ENCODE measurements at regions not wholly inside any gene's neighbourhood (a gene's known extent, or its start where the extent isn't known, plus 50 kb on each side); places are given as distances from the start of the nearest gene placed in this dataset.

DNA sequence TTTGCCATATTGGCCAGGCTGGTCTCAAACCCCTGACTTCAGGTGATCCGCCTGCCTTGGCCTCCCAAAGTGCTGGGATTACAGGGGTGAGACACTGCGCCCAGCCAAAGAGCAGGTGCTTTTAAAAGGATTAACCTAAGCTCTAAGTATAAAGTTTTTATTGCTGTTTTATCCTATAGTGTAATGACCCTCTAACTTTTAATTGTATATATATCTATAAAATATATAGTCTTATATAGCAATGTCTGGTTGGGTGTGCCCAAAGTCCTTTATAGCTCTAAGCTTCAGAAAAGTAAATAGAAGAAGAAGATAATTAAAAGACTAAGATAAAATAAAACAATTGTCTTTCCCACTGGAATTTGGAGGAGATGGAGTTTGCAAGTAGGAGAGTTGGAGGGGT lies 73.8 kb upstream of the ATP5PO start:
- TF ChIP-seq, protein P1, sequence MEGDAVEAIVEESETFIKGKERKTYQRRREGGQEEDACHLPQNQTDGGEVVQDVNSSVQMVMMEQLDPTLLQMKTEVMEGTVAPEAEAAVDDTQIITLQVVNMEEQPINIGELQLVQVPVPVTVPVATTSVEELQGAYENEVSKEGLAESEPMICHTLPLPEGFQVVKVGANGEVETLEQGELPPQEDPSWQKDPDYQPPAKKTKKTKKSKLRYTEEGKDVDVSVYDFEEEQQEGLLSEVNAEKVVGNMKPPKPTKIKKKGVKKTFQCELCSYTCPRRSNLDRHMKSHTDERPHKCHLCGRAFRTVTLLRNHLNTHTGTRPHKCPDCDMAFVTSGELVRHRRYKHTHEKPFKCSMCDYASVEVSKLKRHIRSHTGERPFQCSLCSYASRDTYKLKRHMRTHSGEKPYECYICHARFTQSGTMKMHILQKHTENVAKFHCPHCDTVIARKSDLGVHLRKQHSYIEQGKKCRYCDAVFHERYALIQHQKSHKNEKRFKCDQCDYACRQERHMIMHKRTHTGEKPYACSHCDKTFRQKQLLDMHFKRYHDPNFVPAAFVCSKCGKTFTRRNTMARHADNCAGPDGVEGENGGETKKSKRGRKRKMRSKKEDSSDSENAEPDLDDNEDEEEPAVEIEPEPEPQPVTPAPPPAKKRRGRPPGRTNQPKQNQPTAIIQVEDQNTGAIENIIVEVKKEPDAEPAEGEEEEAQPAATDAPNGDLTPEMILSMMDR (conservative IDR thresholded peaks at IDR 0.05; ENCODE audit: low read length): no peak
- TF ChIP-seq EZH2phosphoT487 (IDR thresholded peaks at IDR 0.05; ENCODE audit: borderline replicate concordance): no peak
- H3K9me3 ChIP-seq (ENCODE audit: insufficient read depth, low read depth, low read length): no peaks in the 10 kb centered on the region
- H4K20me1 ChIP-seq (ENCODE audit: insufficient read depth, low read length, poor library complexity, severe bottlenecking): no peaks in the 10 kb centered on the region
- H3K4me1 ChIP-seq (ENCODE audit: insufficient read depth, low read length, poor library complexity, severe bottlenecking): peaks cover 10% of the 10 kb centered on the region
- no peaks in the 10 kb centered on the region for H3F3A ChIP-seq (ENCODE audit: low read depth)
- no peak overlapping the region for H3K4me2 ChIP-seq (ENCODE audit: low read depth, low read length, poor library complexity, severe bottlenecking)
- no peaks in the 10 kb centered on the region for H3K36me3 ChIP-seq (ENCODE audit: insufficient read depth, low read length)
- H2AFZ ChIP-seq (ENCODE audit: low read length): no peak overlapping the region
- H3K9me2 ChIP-seq (replicated peaks; ENCODE audit: low read depth, low read length): no peaks in the 10 kb centered on the region
- no peak overlapping the region for H3K9ac ChIP-seq (ENCODE audit: low read depth, low read length, poor library complexity, severe bottlenecking)
- H3K27me3 ChIP-seq (ENCODE audit: insufficient read depth, low read length, poor library complexity, severe bottlenecking): no peaks in the 10 kb centered on the region
- H3K79me2 ChIP-seq (ENCODE audit: insufficient read depth, low read length): no peaks in the 10 kb centered on the region
- H3K4me3 ChIP-seq (ENCODE audit: low read length, poor library complexity, severe bottlenecking): no peak overlapping the region

GRCh38 chr21:33988237-33989017 lies 72.8 kb upstream of the ATP5PO start:
- Histone ChIP-seq H3K79me2 (ENCODE audit: insufficient read depth, low read length) (no peaks in the 10 kb centered on the region), H4K20me1 (ENCODE audit: insufficient read depth, low read length, poor library complexity, severe bottlenecking) (no peaks in the 10 kb centered on the region), H3K9ac (ENCODE audit: low read depth, low read length, poor library complexity, severe bottlenecking) (no peak overlapping the region), H3K4me3 (ENCODE audit: low read length, poor library complexity, severe bottlenecking) (no peak overlapping the region), H3K36me3 (ENCODE audit: insufficient read depth, low read length) (no peaks in the 10 kb centered on the region), H3K27me3 (ENCODE audit: insufficient read depth, low read length, poor library complexity, severe bottlenecking) (no peaks in the 10 kb centered on the region), H3F3A (ENCODE audit: low read depth) (no peaks in the 10 kb centered on the region), H3K9me3 (ENCODE audit: insufficient read depth, low read depth, low read length) (no peaks in the 10 kb centered on the region), H3K4me2 (ENCODE audit: low read depth, low read length, poor library complexity, severe bottlenecking) (no peak overlapping the region), H3K9me2 (replicated peaks; ENCODE audit: low read depth, low read length) (no peaks in the 10 kb centered on the region), H2AFZ (ENCODE audit: low read length) (no peak overlapping the region), H3K4me1 (ENCODE audit: insufficient read depth, low read length, poor library complexity, severe bottlenecking) (peaks cover 2% of the 10 kb centered on the region)
- no peak for TF ChIP-seq EZH2phosphoT487 (IDR thresholded peaks at IDR 0.05; ENCODE audit: borderline replicate concordance)
- TF ChIP-seq, protein P1 (conservative IDR thresholded peaks at IDR 0.05; ENCODE audit: low read length): no peak

- H2AFZ ChIP-seq (ENCODE audit: low read length): no peak overlapping the region
- H3K4me2 ChIP-seq (ENCODE audit: low read depth, low read length, poor library complexity, severe bottlenecking): no peak overlapping the region
- H3K79me2 ChIP-seq (ENCODE audit: insufficient read depth, low read length): no peaks in the 10 kb centered on the region
- TF ChIP-seq, protein P1 (conservative IDR thresholded peaks at IDR 0.05; ENCODE audit: low read length): no peak
- TF ChIP-seq EZH2phosphoT487 (IDR thresholded peaks at IDR 0.05; ENCODE audit: borderline replicate concordance): no peak
- H3K27me3 ChIP-seq (ENCODE audit: insufficient read depth, low read length, poor library complexity, severe bottlenecking): no peaks in the 10 kb centered on the region
- H3K9ac ChIP-seq (ENCODE audit: low read depth, low read length, poor library complexity, severe bottlenecking): no peak overlapping the region
- H3K4me1 ChIP-seq (ENCODE audit: insufficient read depth, low read length, poor library complexity, severe bottlenecking): no peaks in the 10 kb centered on the region
- H4K20me1 ChIP-seq (ENCODE audit: insufficient read depth, low read length, poor library complexity, severe bottlenecking): no peaks in the 10 kb centered on the region
- no peaks in the 10 kb centered on the region for H3K9me2 ChIP-seq (replicated peaks; ENCODE audit: low read depth, low read length)
- no peak overlapping the region for H3K4me3 ChIP-seq (ENCODE audit: low read length, poor library complexity, severe bottlenecking)
- no peaks in the 10 kb centered on the region for H3K36me3 ChIP-seq (ENCODE audit: insufficient read depth, low read length)
- no peaks in the 10 kb centered on the region for H3F3A ChIP-seq (ENCODE audit: low read depth)
- no peaks in the 10 kb centered on the region for H3K9me3 ChIP-seq (ENCODE audit: insufficient read depth, low read depth, low read length)
Observed at GRCh38 chr21:33987461-33987860, 71.9 kb upstream of the ATP5PO start.

Measured in Loucy (cell line).